PFSK-1 (cell line): ENCODE measurements at regions not wholly inside any gene's neighbourhood (a gene's known extent, or its start where the extent isn't known, plus 50 kb on each side); places are given as distances from the start of the nearest gene placed in this dataset.

Source experiments
- POLR2AphosphoS5 ChIP-seq: IDR thresholded peaks from 2 replicates; pipeline ENCODE4 v1.6.1; 2012; ENCODE audit warnings: low read depth, mild to moderate bottlenecking, control low read depth, low read length, moderate library complexity
- SIN3A ChIP-seq: IDR thresholded peaks from 2 replicates; pipeline ENCODE4 v1.6.1; 2012; ENCODE audit warnings: mild to moderate bottlenecking, low read length, moderate library complexity, borderline replicate concordance; ENCODE audit not compliant: insufficient read depth

DNA sequence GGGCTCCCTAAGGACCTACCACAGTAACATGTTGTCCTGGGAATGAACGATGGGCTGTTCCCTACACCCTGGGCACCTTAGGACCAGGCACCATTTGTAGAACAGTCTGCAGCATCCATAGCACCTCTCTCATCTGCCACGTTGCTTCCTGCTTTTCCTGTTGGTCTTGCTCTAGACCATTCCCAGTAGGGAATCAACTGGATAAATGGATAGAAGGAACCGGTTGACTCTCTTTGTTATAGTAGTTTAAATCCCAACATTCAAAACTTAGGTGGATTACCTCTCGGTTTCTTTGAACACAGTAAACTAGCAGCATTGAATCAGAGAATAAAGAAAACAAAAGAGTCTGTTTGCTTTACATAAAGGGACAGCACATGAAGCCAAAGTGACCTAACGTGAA, 159.1 kb downstream of the HS3ST3B1 start:
- TF ChIP-seq POLR2AphosphoS5 (no peak), SIN3A (no peak)
